Stimulated activated CD4-positive, alpha-beta T cell treated with anti-CD3 and anti-CD28 coated beads, Interleukin-15, amount 100 ng/mL, for 48 hours (primary cell): ENCODE measurements at regions not wholly inside any gene's neighbourhood (a gene's known extent, or its start where the extent isn't known, plus 50 kb on each side); places are given as distances from the start of the nearest gene placed in this dataset.

ENCODE experiments used
- DNase-seq, 2 donors: peaks; one replicate each; pipeline ENCODE4 v3.0.0-alpha.2; 2020; ENCODE audit warnings: low read depth in 2 of 2

DNA sequence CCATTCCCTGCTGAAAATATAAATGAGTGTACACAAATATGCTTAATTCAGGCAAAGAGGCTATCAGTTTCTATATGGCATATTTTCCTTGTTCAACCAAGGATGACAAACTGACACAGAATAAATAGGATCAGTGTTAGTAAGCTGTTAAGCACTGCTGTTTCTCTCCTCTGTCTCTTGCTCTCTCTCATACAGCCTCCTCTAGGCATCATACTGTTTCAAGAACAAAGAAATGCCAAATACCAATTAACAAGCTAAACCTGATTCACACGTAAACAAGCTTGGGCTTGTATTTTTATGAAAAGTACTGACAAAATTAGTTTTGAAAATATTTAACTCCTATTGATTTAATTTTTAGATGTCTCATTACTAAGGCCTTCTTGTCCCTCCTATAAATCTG is 1027.2 kb upstream of the ACVR2A start:
- no peak for DNase-seq

DNA sequence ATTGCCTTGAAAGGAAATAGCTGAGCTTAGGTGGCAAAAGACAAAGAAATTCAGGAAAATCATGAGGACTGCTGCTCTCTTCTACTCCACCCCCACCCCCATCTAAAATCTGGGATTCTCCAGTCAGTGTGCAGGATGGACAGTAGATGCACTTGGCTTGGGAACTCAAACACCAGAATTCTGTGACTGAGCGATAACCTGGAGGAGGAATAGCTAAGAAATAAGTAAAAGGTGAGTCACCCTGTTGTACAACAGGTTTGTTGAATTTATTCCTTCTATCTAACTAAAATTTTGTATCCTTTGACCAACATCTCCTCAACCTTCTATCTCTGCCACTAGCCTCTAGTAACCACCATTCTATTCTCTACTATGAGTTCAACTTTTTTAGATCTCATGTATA is 1029.9 kb upstream of the ACVR2A start:
- DNase-seq, result no peak

DNA sequence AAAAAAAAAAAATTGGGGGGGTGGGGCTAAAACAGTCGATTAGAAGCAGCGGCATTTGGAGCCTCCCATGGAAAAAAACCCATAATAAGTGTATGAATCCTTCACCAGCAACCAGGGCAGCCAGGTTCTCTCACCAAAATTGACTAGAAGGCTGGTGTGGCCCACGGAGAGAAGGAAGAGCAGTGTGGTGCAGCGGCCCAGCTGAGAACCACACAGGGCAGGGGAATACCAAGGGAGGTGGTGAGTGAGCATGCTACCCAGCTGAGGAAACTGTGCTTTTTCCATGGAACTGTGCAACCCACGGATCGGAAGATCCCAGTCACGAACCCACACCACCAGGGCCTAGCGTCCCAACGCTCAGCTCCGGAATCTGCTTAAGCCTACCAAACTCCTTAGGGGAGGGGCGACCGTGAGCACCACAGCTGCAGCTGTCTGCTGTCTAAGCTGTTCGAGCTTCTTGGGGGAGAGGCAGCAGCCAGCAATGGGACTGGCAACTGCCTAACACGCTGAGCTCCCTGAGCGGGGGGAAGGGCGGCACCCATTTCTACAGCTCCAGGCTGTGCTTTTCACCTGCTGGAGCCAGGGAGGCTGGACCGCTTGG is 1037.2 kb upstream of the ACVR2A start:
- no peak for DNase-seq

DNA sequence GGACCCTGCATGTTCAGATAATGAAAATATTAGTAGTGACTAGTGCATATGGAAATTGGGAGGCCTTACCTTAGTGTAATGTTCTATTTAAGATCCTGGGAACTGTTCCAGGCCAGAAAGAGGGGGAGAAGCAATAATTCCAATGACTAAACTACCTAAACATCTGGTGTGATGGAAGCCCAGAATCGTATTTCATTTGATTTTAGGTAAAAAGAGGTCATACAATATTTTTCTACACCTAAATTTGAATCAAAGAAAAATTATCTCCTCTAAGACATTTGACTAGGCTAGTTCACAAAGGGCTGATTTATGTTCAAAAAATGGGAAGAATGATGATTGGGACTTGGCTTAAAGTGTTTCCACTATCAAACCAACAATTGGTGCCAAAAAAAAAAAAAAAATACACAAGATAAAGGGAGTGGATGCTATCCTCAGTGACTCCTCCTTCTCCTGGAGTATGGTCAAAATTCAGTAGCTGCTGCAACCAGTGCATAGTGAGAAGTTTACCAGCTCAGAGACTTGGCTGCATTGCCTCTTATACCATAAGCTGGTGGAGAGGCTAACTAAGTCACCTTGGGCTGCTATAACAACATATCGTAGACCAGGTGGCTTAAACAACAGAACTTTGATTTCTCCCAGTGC is 1038.3 kb upstream of the ACVR2A start:
- no peak for DNase-seq

DNA sequence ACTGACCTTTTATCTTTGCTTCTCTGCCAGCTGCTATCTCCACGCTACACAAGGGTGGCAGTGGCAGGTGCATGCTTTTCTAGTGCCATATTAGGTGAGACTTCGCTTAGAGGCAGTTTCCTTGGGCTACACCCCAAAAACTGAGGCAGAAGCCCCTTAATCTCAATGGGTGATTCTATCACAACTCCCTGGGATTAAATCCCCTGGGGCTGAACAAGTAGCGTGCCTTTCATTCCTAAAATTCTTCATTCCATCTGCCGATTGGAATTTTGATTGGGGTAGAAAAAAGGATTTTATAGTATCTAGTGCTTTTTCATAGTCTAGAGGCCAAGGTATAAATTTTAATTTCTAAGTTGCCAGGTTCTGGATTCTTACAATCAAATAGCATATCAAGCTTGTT is 1040.5 kb upstream of the ACVR2A start:
- DNase-seq, result no peak

DNA sequence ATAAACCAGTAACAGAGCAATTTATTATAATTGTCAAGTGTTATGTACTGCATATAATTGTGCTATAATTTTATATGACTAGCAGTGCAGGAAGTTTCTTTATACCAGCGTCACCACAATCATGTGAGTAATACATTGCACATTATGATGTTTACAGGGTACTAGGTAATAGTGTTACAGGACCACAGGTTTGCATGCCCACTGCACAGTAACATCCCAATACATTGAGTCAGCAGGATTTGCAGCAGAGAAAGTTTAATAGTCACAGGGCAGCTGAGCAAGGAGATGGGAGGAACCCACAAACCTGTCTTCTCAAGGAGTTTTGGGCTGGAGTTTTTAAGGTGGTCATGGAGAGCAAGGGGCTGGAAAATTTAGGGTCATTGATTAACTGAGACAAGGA is 1042.9 kb upstream of the ACVR2A start:
- no peak for DNase-seq

DNA sequence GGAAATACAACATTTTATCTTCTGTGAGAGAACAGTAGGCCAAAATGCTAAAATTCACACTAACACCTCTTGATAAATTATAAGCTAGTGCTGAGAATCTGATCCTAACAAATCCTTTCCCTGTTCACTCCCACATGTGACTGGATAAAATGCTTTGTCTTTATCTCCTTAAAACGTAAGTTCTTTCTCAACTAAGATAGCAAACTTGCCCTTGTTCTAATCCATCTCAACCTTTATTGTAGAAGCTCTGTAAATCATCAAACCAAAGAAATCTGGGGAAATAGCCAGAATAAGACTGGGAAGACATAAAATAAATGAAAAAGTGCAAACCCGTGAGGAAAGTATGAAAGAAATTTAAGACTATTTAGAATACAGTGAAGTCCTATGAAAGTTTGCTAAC is 1058.4 kb upstream of the ACVR2A start:
- DNase-seq, result no peak

DNA sequence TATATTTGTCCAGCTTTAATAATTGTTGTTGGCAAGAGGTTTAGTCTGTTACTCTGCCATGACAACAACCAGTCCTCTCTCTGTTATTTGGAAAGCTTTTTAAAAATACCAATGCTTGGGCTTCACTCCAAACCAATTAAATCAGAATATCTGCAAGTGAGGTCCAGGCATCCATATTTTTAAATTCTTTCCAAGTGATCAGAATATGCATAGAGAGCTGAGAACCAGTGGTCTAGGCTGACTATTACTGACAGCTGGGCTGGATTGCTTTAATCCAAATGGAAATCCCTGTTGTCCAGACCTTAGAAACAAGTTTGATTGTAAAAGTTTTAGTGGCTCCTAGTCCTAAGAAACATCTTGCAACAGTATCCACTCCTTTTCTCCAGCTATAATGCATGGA is 1059.7 kb upstream of the ACVR2A start:
- no peak for DNase-seq

DNA sequence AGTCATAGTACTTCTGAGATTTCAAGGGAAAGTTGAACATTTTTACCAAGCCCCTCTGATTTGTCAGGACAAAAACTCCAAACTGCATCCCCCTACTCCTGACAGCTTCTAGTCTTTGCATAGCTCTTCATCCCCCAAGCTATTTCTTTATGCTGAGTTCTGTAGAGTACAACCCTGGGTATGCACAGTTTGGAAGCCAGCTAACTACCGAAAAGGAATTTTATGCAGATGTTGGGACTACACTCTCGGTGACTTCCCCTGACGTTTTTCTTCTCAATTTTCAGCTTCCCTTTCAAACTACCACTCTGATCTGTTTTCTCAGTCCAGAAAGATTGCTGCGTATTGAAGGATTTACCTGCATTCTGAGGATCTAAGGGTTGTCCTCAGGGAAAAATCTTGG is 1060.2 kb upstream of the ACVR2A start:
- no peak for DNase-seq

DNA sequence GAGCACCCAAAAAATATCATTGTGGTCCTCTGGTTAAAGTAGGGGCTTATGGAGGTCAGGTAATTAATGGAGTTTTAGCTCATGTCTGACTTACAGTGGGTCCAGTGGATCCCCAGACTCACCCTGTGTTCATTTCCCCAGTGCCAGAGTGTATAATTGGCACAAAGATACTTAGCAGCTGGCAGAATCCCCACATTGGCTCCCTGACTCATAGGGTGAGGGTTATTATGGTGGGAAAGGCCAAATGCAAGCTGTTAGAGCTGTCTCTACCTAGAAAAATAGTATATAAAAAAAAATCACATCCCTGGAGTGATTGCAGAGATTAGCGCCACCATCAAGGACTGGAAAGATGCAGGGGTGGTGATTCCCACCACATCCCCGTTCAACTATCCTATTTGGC is 1067.6 kb upstream of the ACVR2A start:
- no peak for DNase-seq

DNA sequence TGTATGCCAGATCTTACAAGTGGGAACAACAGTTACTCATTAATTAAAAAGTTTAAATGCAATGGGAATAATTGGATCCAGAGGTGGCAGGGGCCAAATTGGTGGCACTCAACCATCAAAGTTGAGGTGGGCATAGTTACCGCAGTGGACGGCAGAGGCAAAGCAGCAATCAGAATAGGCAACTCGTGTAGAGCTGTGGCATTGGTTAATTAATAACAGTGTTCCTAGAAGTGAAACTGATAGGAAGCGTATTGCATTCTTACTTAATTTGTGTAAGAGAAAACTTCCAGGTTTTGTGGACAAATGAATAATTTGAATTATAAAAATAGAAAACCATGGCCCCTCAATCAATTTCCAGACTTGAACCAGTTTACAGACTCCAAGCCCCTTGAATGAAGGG is 1068.2 kb upstream of the ACVR2A start:
- DNase-seq, result no peak

DNA sequence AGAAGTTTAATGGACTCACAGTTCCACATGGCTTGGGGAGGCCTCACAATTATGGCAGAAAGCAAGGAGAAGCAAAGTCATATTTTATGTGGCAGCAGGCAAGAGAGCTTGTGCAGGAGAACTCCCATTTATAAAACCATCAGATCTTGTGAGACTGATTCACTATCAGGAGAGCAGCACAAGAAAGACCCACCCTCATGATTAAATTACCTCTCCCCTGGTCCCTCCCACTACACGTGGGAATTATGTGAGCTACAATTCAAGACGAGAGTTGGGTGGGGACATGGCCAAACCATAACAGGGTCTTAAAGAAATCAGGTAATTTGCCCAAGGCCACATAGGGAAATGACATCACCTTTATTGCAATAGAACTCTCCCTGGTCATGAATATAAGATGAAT is 1073.3 kb upstream of the ACVR2A start:
- DNase-seq, result no peak

DNA sequence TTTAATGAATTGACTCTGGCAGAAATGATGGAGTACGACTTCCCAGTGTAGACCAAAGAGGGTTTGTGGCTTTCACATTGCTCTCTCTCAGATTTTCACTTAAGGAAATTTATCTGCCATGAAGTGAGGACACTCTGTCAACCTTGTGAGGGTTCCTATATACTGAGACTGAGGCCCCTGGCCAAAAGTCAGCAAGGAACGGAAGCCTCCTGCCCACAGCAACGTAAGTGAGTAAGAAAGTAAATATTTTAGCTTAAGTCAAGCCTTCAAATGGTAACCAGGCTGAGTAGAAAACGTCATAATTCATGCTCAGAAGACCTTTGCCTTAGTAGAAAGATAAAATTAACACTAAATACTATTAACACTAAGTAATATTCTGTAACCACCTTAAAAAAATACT is 1080.5 kb upstream of the ACVR2A start:
- no peak for DNase-seq

DNA sequence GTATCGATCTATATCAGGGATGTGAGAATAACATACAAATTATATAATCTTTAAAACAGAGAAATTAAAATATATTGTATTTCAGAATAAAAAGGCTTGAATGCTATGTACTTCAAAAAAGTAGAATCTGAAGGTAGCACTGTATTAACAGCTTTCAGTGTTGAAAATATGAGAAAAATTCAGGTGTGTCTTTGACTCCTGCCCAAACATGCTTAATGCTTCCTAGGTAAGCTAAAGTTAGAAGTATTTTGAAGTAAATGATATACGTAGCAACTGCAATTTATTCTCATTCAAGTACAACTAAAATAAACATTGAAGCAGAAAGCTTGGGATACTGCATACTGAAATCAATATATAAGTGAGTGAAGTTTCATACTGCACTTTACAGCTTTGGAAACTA is 1082.0 kb upstream of the ACVR2A start:
- no peak for DNase-seq

DNA sequence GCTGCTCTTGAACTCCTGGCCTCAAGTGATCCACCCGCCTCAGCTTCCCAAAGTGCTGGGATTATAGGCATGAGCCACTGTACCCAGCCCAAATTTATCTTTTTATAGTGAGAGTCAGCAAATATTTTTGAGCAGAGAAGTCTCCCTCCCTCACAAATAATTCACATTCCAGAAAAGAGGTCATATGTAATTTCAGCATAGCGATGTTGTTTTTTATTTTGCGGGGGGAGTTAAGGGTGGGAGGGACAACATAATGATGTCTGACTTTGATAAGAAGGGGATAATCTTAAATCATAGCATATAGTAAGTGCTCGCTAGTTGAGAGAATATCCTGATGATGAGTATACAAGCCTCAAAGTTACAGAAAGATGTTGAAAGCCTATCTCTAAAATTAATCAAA is 1090.2 kb upstream of the ACVR2A start:
- DNase-seq, result no peak

DNA sequence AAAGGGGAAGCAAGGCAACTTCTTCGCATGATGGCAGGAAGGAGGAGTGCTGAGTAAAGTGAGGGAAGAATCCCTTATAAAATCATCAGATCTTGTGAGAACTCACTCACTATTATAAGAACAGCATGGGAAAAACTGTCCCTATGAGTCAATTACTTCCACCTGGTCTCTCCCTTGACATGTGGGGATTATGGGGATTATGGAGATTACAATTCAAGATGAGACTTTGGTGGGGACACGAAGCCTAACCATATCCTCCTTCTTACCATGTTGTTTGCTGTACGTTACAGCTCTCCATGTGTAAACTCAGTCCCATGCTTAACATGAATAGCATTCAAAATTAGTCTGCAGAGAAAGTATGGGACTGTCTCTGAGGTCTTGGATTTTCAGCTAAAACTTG is 1096.8 kb upstream of the ACVR2A start:
- DNase-seq, result no peak

DNA sequence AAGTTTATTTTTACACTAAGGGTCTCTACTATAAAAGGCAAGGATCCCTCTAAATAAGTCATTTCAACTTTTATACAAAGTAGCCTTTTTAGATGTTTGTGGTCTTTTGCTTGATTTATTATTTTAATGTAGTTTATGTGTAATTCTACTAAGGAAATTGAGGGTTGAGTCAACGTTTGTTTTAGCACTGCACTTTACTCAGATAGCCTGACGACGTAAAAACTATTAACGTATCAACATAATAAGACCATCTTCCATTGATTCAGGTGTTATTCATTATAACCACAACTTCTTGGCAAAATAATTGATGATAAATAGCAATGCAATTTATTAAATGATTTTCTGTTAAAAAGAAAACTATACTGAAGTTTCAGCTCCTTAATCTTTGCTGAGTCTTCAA is 1103.6 kb upstream of the ACVR2A start:
- no peak for DNase-seq

DNA sequence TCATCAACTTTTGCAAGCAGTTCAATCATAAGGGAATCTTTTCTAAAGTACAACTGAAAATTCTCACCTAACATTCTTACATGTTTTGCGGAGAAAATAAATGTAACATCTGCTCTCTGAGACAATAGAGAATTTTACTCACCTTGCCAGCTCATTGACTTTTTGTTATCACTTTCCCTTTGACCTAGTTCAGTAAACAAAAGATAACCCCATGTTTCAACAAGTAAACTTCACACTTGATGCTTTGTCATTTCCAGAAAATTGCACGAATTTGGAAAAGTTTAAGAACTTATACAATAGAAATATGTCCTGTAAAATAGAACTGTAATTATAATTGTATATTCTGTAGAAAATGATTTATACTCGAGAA is 1110.0 kb upstream of the ACVR2A start:
- DNase-seq, result no peak

DNA sequence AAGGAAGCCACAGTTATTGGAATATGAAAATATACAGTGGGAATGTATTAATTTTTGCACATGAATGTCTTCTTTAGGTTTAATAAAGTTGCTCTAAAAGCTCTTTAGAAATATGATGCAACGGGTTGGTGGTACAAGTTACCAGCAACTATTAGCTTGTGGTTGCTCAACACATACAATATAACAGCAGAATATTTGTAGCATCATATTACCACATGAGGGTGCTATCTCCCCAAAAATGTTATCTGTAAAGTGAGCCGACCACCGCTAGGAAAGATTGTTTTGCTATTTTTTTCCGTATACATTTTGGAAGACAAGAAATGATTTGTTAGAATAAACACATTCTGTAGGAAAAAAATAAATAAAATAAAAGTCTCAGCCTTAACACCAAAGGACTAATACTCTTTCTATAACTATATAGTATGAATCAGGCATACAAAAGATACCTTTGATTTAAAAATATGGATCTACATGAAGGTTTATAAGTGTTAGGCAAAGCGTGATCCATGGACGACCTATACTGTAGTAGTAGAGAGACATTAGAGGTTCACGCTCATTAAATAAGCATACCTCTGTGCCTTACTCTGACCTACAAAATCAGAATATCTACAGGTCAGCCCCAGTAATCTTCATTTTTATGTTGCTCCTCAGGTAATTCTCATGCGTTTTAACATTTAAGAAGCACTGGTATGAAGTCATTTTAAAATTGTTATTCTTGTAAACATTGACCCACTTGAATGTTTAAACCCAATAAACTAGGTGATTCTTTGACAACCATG is 1110.6 kb upstream of the ACVR2A start:
- no peak for DNase-seq

DNA sequence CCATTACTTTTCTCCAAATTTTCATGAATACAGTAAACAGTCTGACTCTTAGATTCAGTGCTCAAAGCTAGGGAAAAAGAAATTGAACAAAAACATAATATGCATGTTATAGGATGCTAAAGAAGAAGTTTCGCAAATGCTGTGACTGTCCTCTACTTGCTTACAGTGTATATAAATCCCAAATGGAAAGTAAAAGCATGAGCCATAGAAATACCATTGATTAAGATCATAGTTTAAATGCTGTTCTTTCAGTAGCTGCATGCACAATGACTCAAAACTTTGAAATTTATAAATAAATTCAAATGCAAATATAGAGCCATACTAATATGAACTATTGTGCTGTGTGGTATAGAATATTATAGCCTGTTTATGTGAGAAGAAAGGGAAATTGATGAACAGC is 1113.9 kb upstream of the ACVR2A start:
- no peak for DNase-seq

DNA sequence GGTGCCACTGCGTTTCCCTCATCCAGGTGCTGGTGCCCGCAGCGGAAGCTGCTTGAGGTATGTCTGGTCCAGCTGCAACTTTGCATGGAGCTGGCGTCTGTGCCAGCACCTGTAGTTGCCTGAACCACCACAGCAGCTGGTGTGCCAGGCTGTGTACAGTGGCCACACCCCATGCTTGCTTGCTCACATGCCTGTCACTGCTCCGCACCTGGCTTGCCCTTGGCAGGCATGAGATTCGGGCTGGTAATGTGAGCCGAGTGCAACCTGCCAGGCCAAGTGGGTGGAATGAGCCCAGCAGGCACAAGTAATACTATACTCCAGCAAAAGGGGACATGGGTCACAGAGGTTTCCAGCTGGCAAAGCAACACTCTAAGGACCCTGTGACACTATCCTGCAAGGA is 1123.3 kb upstream of the ACVR2A start:
- no peak for DNase-seq

DNA sequence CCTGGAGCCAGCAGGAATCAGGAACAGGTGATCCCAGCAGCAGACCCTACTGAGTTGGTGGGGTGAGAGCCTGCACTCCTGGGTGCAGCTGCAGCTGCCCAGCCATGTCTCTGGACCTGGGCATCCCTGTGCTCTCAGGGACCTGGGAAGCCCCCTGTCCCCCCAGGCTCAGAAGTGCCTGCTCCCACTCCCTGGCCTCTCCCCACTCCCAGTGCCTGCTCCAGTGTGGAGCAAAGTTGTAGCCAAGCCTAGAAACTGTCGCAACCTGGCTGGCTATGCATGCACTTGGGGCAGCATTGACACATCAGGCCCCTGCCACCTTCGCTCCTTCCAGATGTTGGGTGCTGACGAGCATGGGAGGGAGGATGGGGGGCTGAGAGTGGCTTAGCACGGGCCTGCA is 1124.7 kb upstream of the ACVR2A start:
- no peak for DNase-seq

DNA sequence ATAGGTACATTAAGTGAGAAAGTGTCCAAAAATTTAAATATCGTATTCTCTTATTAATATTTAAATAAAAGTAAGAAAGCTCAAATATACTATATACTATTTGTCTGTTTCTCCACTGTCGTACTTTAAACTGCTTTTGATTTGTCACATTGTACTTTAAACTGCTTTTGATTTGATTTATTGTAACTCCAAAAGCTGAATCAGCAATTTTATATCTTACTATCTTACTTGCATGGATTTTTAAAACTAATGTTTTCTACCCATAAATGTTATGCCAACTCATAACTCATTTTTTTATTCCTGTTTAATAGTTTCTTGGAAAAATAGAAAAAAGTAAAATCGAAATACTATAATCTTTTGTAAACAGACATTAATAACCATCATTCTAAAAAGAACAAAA is 1128.2 kb upstream of the ACVR2A start:
- no peak for DNase-seq

DNA sequence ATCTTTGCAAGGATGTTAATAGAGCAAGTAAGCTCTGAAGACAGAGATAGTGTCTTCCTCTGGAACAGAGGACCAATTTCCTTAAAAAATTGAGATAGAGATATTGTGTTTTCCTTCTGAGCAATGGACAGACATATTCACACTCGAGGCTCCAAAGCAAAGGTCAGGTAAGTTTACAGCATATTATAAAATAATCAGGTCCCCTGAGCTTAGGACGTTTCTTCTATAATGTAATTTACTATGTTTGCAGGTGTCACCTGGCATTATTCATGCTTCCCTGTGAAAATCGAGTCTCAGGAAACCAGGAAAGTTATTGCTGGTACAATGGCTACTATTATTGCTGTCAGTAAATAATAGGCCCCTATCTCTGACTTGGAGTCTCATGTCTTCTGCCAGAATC is 1135.8 kb upstream of the ACVR2A start:
- DNase-seq, result no peak
